ENCODE measurements at regions not wholly inside any gene's neighbourhood (a gene's known extent, or its start where the extent isn't known, plus 50 kb on each side); places are given as distances from the start of the nearest gene placed in this dataset.

DNA sequence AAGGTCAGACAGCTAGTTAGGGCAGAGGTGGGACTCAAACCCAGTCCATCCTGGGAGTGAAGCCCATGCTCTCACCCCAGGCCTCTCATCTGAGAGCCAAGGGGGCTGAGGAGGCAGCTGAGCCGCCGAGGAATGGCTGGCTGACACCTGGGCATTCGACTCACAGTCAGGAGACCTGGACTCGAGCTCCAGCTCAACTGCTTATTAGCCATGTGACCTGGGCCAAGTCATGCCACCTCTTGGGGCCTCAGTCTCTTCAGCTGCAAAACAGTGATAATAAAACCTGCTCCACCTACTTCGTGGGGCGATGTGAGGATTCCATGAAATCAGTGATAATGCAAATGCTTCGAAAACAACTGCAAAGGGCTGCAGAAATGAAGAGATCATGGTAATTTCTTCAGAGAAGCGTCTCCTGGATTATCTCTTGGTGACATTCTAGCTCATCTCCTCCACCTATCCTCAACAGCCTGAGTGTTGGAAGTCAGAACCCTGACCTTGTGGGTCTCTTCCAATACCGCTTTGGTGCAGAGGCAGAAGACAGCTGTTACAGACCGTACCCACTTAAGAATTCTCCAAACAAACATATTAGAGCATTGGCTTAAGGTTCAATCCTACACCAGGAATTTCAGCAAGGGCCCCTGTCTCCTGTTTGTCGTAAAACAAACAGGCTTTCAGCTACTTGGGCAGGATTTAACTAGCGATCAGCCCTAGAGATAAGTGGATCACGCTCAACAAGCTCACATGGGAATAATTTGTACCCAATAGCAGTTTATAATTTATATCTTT lies 60.0 kb upstream of the PIM1 start:
- DNase-seq (ENCODE audit: low read depth, low spot score) = no peak
- CTCF ChIA-PET = interaction anchor here (0.7 to 3.3 kb wide), 6 partner anchors 10 to 99 kb away, joined by 3 to 11 read pairs (median 4); no protein-coding TSS in a partner anchor
- POLR2A ChIA-PET = no interaction called here
- no peak overlapping the region for H3K4me3 ChIP-seq (ENCODE audit: low read depth, low read length)
- no peak for TF ChIP-seq CTCF (IDR thresholded peaks at IDR 0.05; ENCODE audit: insufficient read depth, low read length, missing control alignments)

DNA sequence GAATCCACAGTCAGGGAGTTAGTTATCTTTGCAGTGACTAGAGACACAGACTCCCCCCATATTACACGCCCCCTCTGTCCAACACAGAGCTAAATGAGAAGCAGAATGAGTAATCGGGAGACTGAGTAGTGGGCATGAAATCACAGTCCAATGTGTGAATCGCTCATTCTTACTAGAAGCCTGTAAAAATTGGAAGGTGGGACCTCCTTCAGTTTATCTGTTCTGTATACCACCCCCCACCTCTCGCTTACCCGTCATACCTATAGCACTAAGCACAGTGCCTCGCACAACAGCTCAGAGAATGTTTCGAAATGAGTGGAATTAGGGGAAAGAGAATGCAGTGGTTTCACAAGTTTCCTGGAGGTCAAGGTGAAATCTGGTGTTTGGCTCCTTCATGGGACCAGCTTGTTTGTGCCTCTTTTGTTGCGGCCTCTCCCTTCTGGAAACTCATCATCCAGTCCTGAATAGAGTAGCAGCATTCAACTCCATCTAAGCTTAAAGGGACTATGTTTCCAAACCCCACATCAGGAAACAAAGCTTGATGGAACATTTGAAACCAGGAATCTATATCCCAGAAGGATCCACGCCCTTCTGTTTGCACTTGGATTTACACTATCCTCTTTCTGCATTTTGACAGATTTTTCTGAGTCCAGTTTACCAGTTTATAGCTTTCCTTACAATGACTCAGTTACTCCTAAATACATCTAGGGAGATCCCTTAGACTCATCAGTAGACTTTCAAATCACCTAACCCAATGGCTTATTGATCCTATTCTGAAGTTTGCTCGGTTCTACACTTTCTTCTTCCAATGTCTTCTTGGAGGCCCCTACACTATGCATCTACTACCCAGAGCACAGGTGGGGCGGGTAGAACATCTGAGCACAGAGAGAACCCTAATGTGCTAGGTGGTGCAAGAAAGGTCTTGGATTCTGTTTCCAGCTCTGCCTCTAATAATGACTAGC lies 59.2 kb upstream of the PIM1 start:
- CTCF ChIA-PET = interaction anchor here (0.7 to 3.3 kb wide), 7 partner anchors 9 to 98 kb away, joined by 3 to 11 read pairs (median 4); no protein-coding TSS in a partner anchor

GRCh38 chr6:37113976-37114375 lies 56.0 kb upstream of the PIM1 start:
- TF ChIP-seq CTCF (IDR thresholded peaks at IDR 0.05; ENCODE audit: insufficient read depth, low read length, missing control alignments) = no peak
- CTCF ChIA-PET = interaction anchor here (1.4 to 1.6 kb wide), 2 partner anchors 12 to 96 kb away, joined by 4 to 6 read pairs; no protein-coding TSS in a partner anchor
- H3K4me3 ChIP-seq (ENCODE audit: low read depth, low read length) = no peak overlapping the region
- POLR2A ChIA-PET = interaction anchor here (1.3 kb wide), 1 partner anchor 11 kb away, joined by 5 read pairs; no protein-coding TSS in a partner anchor
- DNase-seq (ENCODE audit: low read depth, low spot score) = no peak

More for the DNA sequence above, 59.2 kb upstream of the PIM1 start:
- no peak overlapping the region for H3K4me3 ChIP-seq (ENCODE audit: low read depth, low read length)
- TF ChIP-seq CTCF (IDR thresholded peaks at IDR 0.05; ENCODE audit: insufficient read depth, low read length, missing control alignments) = no peak
- no peak for DNase-seq (ENCODE audit: low read depth, low spot score)
- POLR2A ChIA-PET = no interaction called here

GRCh38 chr6:37114612-37115011 lies 55.3 kb upstream of the PIM1 start:
- TF ChIP-seq CTCF (IDR thresholded peaks at IDR 0.05; ENCODE audit: insufficient read depth, low read length, missing control alignments) = no peak
- POLR2A ChIA-PET = no interaction called here
- no peak overlapping the region for H3K4me3 ChIP-seq (ENCODE audit: low read depth, low read length)
- CTCF ChIA-PET = interaction anchor here (1.4 kb wide), 1 partner anchor 96 kb away, joined by 4 read pairs; no protein-coding TSS in a partner anchor
- no peak for DNase-seq (ENCODE audit: low read depth, low spot score)

- TF ChIP-seq CTCF (IDR thresholded peaks at IDR 0.05; ENCODE audit: insufficient read depth, low read length, missing control alignments) = no peak
- H3K4me3 ChIP-seq (ENCODE audit: low read depth, low read length) = no peak overlapping the region
- no peak for DNase-seq (ENCODE audit: low read depth, low spot score)
- ChIA-PET CTCF (interaction anchor here (1.4 kb wide), 1 partner anchor 97 kb away, joined by 4 read pairs; no protein-coding TSS in a partner anchor), POLR2A (no interaction called here)
These were observed 54.6 kb upstream of the PIM1 start for GRCh38 chr6:37115236-37115895.
